Keratinocyte (primary cell): ENCODE measurements at regions not wholly inside any gene's neighbourhood (a gene's known extent, or its start where the extent isn't known, plus 50 kb on each side); places are given as distances from the start of the nearest gene placed in this dataset.

Experiments used
- DNase-seq: peaks from one replicate; pipeline ENCODE4 v3.0.0-alpha.2; 2011; ENCODE audit warnings: low read depth, missing footprints, low spot score
- FAIRE-seq: peaks from 2 replicates; lab custom pipeline; 2011; peaks lifted over from hg19 to GRCh38; lab: Jason Lieb, UNC
- H2AFZ ChIP-seq: 2 replicates; pipeline ENCODE4 v1.6.0; 2012; ENCODE audit warnings: low read length, control low read depth, inconsistent platforms; ENCODE audit not compliant: control insufficient read depth
- H3K27ac ChIP-seq: 2 replicates; pipeline ENCODE4 v1.5.1; 2011; ENCODE audit warnings: low read length; ENCODE audit not compliant: control insufficient read depth, insufficient read depth
- H3K27me3 ChIP-seq: 3 replicates; pipeline ENCODE4 v1.6.0; 2011; ENCODE audit warnings: low read length; ENCODE audit not compliant: control insufficient read depth, insufficient read depth; ENCODE audit errors: extremely low read depth
- H3K36me3 ChIP-seq, 2 experiments: 2 replicates in 1 of 2; 3 replicates in 1 of 2; pipeline ENCODE4 v1.5.1; 2011; ENCODE audit warnings: low read length in 2 of 2, mild to moderate bottlenecking in 1 of 2; ENCODE audit not compliant: control insufficient read depth in 2 of 2, insufficient read depth in 2 of 2; ENCODE audit errors: extremely low read depth in 1 of 2
- H3K4me1 ChIP-seq: 3 replicates; pipeline ENCODE4 v1.5.1; 2011; ENCODE audit warnings: low read length; ENCODE audit not compliant: control insufficient read depth, insufficient read depth; ENCODE audit errors: extremely low read depth
- H3K4me2 ChIP-seq: 3 replicates; pipeline ENCODE4 v1.6.0; 2011; ENCODE audit warnings: low read depth, low read length; ENCODE audit not compliant: control insufficient read depth, insufficient read depth; ENCODE audit errors: extremely low read depth
- H3K4me3 ChIP-seq, 3 experiments: fragments of 200-600 bp in 1 of 3; sonication (generic) in 1 of 3; 2 replicates in 2 of 3; 3 replicates in 1 of 3; pipeline ENCODE4 v1.5.1; 2011 to 2016; ENCODE audit warnings: low read length in 3 of 3, mild to moderate bottlenecking in 3 of 3, control low read depth in 2 of 3, inconsistent platforms in 1 of 3, low read depth in 1 of 3, mixed read lengths in 1 of 3, mixed run types in 1 of 3, moderate library complexity in 1 of 3; ENCODE audit not compliant: control insufficient read depth in 2 of 3, insufficient read depth in 2 of 3; ENCODE audit errors: extremely low read depth in 1 of 3
- H3K79me2 ChIP-seq: 2 replicates; pipeline ENCODE4 v1.6.0; 2012; ENCODE audit warnings: low read length; ENCODE audit not compliant: control insufficient read depth, insufficient read depth
- H3K9ac ChIP-seq: 3 replicates; pipeline ENCODE4 v1.6.0; 2011; ENCODE audit warnings: low read length; ENCODE audit not compliant: control insufficient read depth, insufficient read depth; ENCODE audit errors: extremely low read depth
- H3K9me1 ChIP-seq: 3 replicates; pipeline ENCODE4 v1.6.0; 2011; ENCODE audit warnings: low read length; ENCODE audit not compliant: control insufficient read depth, insufficient read depth; ENCODE audit errors: extremely low read depth
- H3K9me3 ChIP-seq: 2 replicates; pipeline ENCODE4 v1.5.1; 2012; ENCODE audit warnings: low read depth, low read length; ENCODE audit not compliant: control insufficient read depth
- H4K20me1 ChIP-seq: 3 replicates; pipeline ENCODE4 v1.6.0; 2011; ENCODE audit warnings: low read length; ENCODE audit not compliant: control insufficient read depth, insufficient read depth; ENCODE audit errors: extremely low read depth
- EZH2 ChIP-seq: IDR thresholded peaks from one replicate; pipeline ENCODE4 v1.6.1; 2012; ENCODE audit warnings: inconsistent platforms, mild to moderate bottlenecking, low read length, moderate library complexity
- dilution Hi-C: fragments of 300-500 bp; cut with MboI; formaldehyde crosslinking; loops from one replicate; pipeline ENCODE4 v1.7.0; 2020; ENCODE audit warnings: low sequenced_read_pairs; ENCODE audit not compliant: extremely low pct_ligation_motif_present
- TF ChIP-seq, protein P1 (sequence below), 3 experiments: IDR thresholded peaks in 1 of 3; conservative IDR thresholded peaks in 1 of 3; optimal IDR thresholded peaks in 1 of 3; 2 replicates in 2 of 3; 3 replicates in 1 of 3; pipeline versions ENCODE3 to v1.5.1; 2011; ENCODE audit warnings: low read length in 3 of 3, mild to moderate bottlenecking in 3 of 3, moderate library complexity in 2 of 3, control low read depth in 1 of 3, inconsistent platforms in 1 of 3; ENCODE audit not compliant: insufficient read depth in 2 of 3; ENCODE audit errors: extremely low read depth in 1 of 3

GRCh38 chr3:192991356-192991755 is 73.7 kb upstream of the MB21D2 start:
- H3K79me2 ChIP-seq: no peaks in the 10 kb centered on the region
- H4K20me1 ChIP-seq: no peaks in the 10 kb centered on the region
- H3K9me1 ChIP-seq: no peaks in the 10 kb centered on the region
- H3K4me1 ChIP-seq: no peaks in the 10 kb centered on the region
- H3K27me3 ChIP-seq: no peaks in the 10 kb centered on the region
- no peak overlapping the region for H3K9ac ChIP-seq
- no peaks in the 10 kb centered on the region for H3K9me3 ChIP-seq
- FAIRE-seq (no peak), DNase-seq (no peak)
- H2AFZ ChIP-seq: no peak overlapping the region
- no peak overlapping the region for H3K4me3 ChIP-seq
- dilution Hi-C loops: no loop called here
- H3K36me3 ChIP-seq: no peaks in the 10 kb centered on the region
- H3K27ac ChIP-seq: no peak overlapping the region
- no peak overlapping the region for H3K4me2 ChIP-seq
- TF ChIP-seq, protein P1, sequence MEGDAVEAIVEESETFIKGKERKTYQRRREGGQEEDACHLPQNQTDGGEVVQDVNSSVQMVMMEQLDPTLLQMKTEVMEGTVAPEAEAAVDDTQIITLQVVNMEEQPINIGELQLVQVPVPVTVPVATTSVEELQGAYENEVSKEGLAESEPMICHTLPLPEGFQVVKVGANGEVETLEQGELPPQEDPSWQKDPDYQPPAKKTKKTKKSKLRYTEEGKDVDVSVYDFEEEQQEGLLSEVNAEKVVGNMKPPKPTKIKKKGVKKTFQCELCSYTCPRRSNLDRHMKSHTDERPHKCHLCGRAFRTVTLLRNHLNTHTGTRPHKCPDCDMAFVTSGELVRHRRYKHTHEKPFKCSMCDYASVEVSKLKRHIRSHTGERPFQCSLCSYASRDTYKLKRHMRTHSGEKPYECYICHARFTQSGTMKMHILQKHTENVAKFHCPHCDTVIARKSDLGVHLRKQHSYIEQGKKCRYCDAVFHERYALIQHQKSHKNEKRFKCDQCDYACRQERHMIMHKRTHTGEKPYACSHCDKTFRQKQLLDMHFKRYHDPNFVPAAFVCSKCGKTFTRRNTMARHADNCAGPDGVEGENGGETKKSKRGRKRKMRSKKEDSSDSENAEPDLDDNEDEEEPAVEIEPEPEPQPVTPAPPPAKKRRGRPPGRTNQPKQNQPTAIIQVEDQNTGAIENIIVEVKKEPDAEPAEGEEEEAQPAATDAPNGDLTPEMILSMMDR (optimal IDR thresholded peaks at IDR 0.05 in 1 of 3, IDR thresholded peaks at IDR 0.05 in 1 of 3, conservative IDR thresholded peaks at IDR 0.05 in 1 of 3; ENCODE audit: extremely low read depth in 1 of 3, insufficient read depth in 2 of 3, low read length in 3 of 3): no peak
- TF ChIP-seq EZH2: no peak

GRCh38 chr3:192992361-192992760 is 74.7 kb upstream of the MB21D2 start:
- no peaks in the 10 kb centered on the region for H3K9me1 ChIP-seq
- H3K4me3 ChIP-seq: no peak overlapping the region
- dilution Hi-C loops: no loop called here
- H3K27me3 ChIP-seq: no peaks in the 10 kb centered on the region
- no peak for DNase-seq
- no peaks in the 10 kb centered on the region for H3K4me1 ChIP-seq
- no peaks in the 10 kb centered on the region for H3K79me2 ChIP-seq
- no peak overlapping the region for H3K27ac ChIP-seq
- no peak for FAIRE-seq
- TF ChIP-seq, protein P1 (optimal IDR thresholded peaks at IDR 0.05 in 1 of 3, IDR thresholded peaks at IDR 0.05 in 1 of 3, conservative IDR thresholded peaks at IDR 0.05 in 1 of 3; ENCODE audit: extremely low read depth in 1 of 3, insufficient read depth in 2 of 3, low read length in 3 of 3): no peak
- TF ChIP-seq EZH2: no peak
- no peak overlapping the region for H2AFZ ChIP-seq
- no peaks in the 10 kb centered on the region for H3K36me3 ChIP-seq
- no peaks in the 10 kb centered on the region for H3K9me3 ChIP-seq
- no peaks in the 10 kb centered on the region for H4K20me1 ChIP-seq
- no peak overlapping the region for H3K9ac ChIP-seq
- no peak overlapping the region for H3K4me2 ChIP-seq
